Endothelial cell of umbilical vein (primary cell): ENCODE measurements at regions not wholly inside any gene's neighbourhood (a gene's known extent, or its start where the extent isn't known, plus 50 kb on each side); places are given as distances from the start of the nearest gene placed in this dataset.

Experiments
- BruUV-seq: library from RNA; stranded (reverse); fragments of 400-500 nt; replicated peaks from 2 replicates; lab custom pipeline; 2021; lab: Mats Ljungman, UMichigan
- CTCF ChIA-PET: fragments of 300-600, 350-600 bp; sonication (Branson Sonifier 250); formaldehyde crosslinking; loops from one replicate; lab custom pipeline; 2021; ENCODE audit warnings: antibody characterized with exemption, inconsistent platforms; lab: Charles Lee
- POLR2A ChIA-PET: fragments of 300-600, 350-600 bp; sonication (Branson Sonifier 250); formaldehyde crosslinking; loops from one replicate; lab custom pipeline; 2021; ENCODE audit warnings: antibody characterized with exemption, inconsistent platforms; lab: Charles Lee
- DNase-seq: peaks from one replicate; pipeline ENCODE4 v3.0.0-alpha.2; 2011; ENCODE audit warnings: low read depth, low spot score
- FAIRE-seq: peaks from 2 replicates; lab custom pipeline; 2011; peaks lifted over from hg19 to GRCh38; lab: Jason Lieb, UNC
- H2AFZ ChIP-seq: 2 replicates; pipeline ENCODE4 v1.6.0; 2012; ENCODE audit warnings: low read depth, low read length, control low read depth, inconsistent platforms
- H3K27ac ChIP-seq: 2 replicates; pipeline ENCODE4 v1.5.1; 2011; ENCODE audit warnings: low read depth, mild to moderate bottlenecking, control low read depth, low read length, moderate library complexity; ENCODE audit not compliant: insufficient read depth
- H3K27me3 ChIP-seq, 2 experiments: 2 replicates each; pipeline versions ENCODE4 v1.6.0 to v1.6.1; 2011; ENCODE audit warnings: low read length in 2 of 2, mixed read lengths in 1 of 2; ENCODE audit not compliant: control insufficient read depth in 2 of 2, insufficient read depth in 2 of 2
- H3K36me3 ChIP-seq, 2 experiments: 2 replicates in 1 of 2; 3 replicates in 1 of 2; pipeline ENCODE4 v1.5.1; 2011; ENCODE audit warnings: low read length in 2 of 2, mild to moderate bottlenecking in 1 of 2, moderate library complexity in 1 of 2; ENCODE audit not compliant: control insufficient read depth in 2 of 2, insufficient read depth in 2 of 2; ENCODE audit errors: extremely low read depth in 1 of 2
- H3K4me1 ChIP-seq: 3 replicates; pipeline ENCODE4 v1.5.1; 2011; ENCODE audit warnings: mild to moderate bottlenecking, low read length; ENCODE audit not compliant: control insufficient read depth, insufficient read depth; ENCODE audit errors: extremely low read depth
- H3K4me2 ChIP-seq: 2 replicates; pipeline ENCODE4 v1.6.1; 2011; ENCODE audit warnings: low read length, control low read depth, mixed read lengths; ENCODE audit not compliant: insufficient read depth
- H3K4me3 ChIP-seq, 3 experiments: fragments of 200-600 bp in 1 of 3; sonication (generic), shearing (Covaris generic) in 1 of 3; replicated peaks in 1 of 3; 2 replicates each; pipeline ENCODE4 v1.5.1; 2011 to 2016; ENCODE audit warnings: control low read depth in 3 of 3, low read length in 3 of 3, mild to moderate bottlenecking in 2 of 3, inconsistent platforms in 1 of 3, low read depth in 1 of 3, moderate library complexity in 1 of 3; ENCODE audit not compliant: insufficient read depth in 1 of 3
- H3K79me2 ChIP-seq: 2 replicates; pipeline ENCODE4 v1.6.0; 2012; ENCODE audit warnings: low read length, inconsistent platforms; ENCODE audit not compliant: control insufficient read depth, insufficient read depth
- H3K9ac ChIP-seq: replicated peaks from 2 replicates; pipeline ENCODE3; 2011; ENCODE audit warnings: low read length, control low read depth; ENCODE audit not compliant: insufficient read depth; ENCODE audit errors: extremely low read depth
- H3K9me1 ChIP-seq: replicated peaks from 3 replicates; pipeline ENCODE4 v1.6.0; 2011; ENCODE audit warnings: mild to moderate bottlenecking, low read length; ENCODE audit not compliant: control insufficient read depth, insufficient read depth; ENCODE audit errors: extremely low read depth
- H3K9me3 ChIP-seq: replicated peaks from 2 replicates; pipeline ENCODE4 v1.5.1; 2012; ENCODE audit warnings: low read length, inconsistent platforms; ENCODE audit not compliant: control insufficient read depth, insufficient read depth
- H4K20me1 ChIP-seq: replicated peaks from 2 replicates; pipeline ENCODE3; 2011; ENCODE audit warnings: mild to moderate bottlenecking, low read length; ENCODE audit not compliant: control insufficient read depth, insufficient read depth; ENCODE audit errors: extremely low read depth
- EZH2 ChIP-seq: IDR thresholded peaks from 2 replicates; pipeline ENCODE4 v1.6.1; 2012; ENCODE audit warnings: borderline replicate concordance, low read depth, mild to moderate bottlenecking, moderate library complexity, low read length, inconsistent platforms; ENCODE audit not compliant: severe bottlenecking
- FOS ChIP-seq: IDR thresholded peaks from 2 replicates; pipeline ENCODE4 v1.6.1; 2011; ENCODE audit warnings: mild to moderate bottlenecking, low read length, moderate library complexity, borderline replicate concordance; ENCODE audit not compliant: insufficient read depth
- GATA2 ChIP-seq: IDR thresholded peaks from 2 replicates; pipeline ENCODE4 v1.7.0; 2011; ENCODE audit warnings: low read depth, mild to moderate bottlenecking, moderate library complexity, mixed read lengths, low read length; ENCODE audit not compliant: insufficient read length, insufficient read depth
- JUN ChIP-seq: IDR thresholded peaks from 2 replicates; pipeline ENCODE4 v1.6.1; 2011; ENCODE audit warnings: borderline replicate concordance, low read depth; ENCODE audit not compliant: insufficient read length, insufficient read depth
- MAX ChIP-seq: IDR thresholded peaks from 2 replicates; pipeline ENCODE4 v1.6.1; 2011; ENCODE audit not compliant: insufficient read depth, insufficient read length
- MYC ChIP-seq: IDR thresholded peaks from one replicate; pipeline ENCODE4 v1.6.1; 2011; ENCODE audit warnings: mild to moderate bottlenecking, low read depth, low read length
- POLR2A ChIP-seq: IDR thresholded peaks from 2 replicates; pipeline ENCODE4 v1.6.1; 2012; ENCODE audit warnings: low read depth, mild to moderate bottlenecking, control low read depth, low read length
- POLR2AphosphoS5 ChIP-seq: IDR thresholded peaks from 2 replicates; pipeline ENCODE4 v1.6.1; 2012; ENCODE audit warnings: low read depth, mild to moderate bottlenecking, control low read depth, low read length, moderate library complexity; ENCODE audit not compliant: insufficient read depth
- dilution Hi-C: fragments of 300-500 bp; cut with MboI; formaldehyde crosslinking; loops from one replicate; pipeline ENCODE4 v1.15.0; 2019; ENCODE audit warnings: low sequenced_read_pairs; ENCODE audit not compliant: extremely low pct_ligation_motif_present
- intact Hi-C: fragments of 100-400 bp; cut with micrococcal nuclease; formaldehyde crosslinking; loops from one replicate; pipeline ENCODE4 v1.10.0; 2022
- TF ChIP-seq, protein P1 (sequence below), 2 donors: IDR thresholded peaks; 1 replicate in 1 of 2; 2 replicates in 1 of 2; pipeline ENCODE4 v1.5.1; 2011; ENCODE audit warnings: low read length in 2 of 2, mild to moderate bottlenecking in 2 of 2, moderate library complexity in 2 of 2, control low read depth in 1 of 2, inconsistent platforms in 1 of 2, low read depth in 1 of 2; ENCODE audit not compliant: insufficient read depth in 1 of 2; ENCODE audit errors: extremely low read depth in 1 of 2

DNA sequence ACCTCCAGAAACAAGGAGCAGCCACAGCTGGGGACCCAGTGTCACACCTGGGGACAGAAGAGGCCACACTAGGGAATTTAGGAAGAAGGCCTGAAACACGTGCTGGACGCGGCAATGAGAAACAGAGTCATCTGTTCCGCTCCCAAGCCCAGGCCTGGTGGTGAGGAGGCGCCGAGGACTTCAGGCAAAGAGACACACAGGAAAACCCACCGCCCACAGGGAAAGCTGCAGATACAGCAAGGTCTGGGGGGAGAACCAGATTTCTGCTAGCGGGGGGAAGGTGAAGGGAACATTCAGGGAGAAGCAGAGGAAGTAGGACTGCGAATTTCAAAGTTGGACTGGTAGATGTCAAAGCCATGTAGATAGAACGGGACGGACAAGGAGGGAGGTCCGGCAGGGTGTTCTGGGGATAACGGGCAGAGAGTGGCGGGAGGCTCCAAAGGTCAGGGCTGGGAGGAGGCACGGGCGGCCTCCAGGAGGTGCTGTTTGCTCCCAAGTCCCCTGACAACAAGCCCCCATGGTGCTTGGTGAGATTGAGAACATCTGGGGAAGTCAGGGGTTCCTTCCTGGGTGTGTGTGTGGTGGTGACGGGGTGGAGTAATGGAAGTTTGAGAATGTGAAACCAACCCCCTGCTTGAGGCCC lies 351.7 kb upstream of the MYT1L start:
- DNase-seq: no peak
- intact Hi-C loops (no loop called here), dilution Hi-C loops (no loop called here)
- BruUV-seq: no TSS peak
- H4K20me1 ChIP-seq: no peaks in the 10 kb centered on the region
- no peak overlapping the region for H3K4me3 ChIP-seq
- no peaks in the 10 kb centered on the region for H3K4me1 ChIP-seq
- no peak overlapping the region for H2AFZ ChIP-seq
- no peak overlapping the region for H3K4me2 ChIP-seq
- ChIA-PET POLR2A (no interaction called here), CTCF (no interaction called here)
- no peaks in the 10 kb centered on the region for H3K36me3 ChIP-seq
- H3K9me1 ChIP-seq: no peaks in the 10 kb centered on the region
- FAIRE-seq: no peak
- TF ChIP-seq POLR2AphosphoS5 (no peak), MAX (no peak), FOS (no peak), POLR2A (no peak), EZH2 (no peak), MYC (no peak), GATA2 (no peak), JUN (no peak)
- TF ChIP-seq, protein P1, sequence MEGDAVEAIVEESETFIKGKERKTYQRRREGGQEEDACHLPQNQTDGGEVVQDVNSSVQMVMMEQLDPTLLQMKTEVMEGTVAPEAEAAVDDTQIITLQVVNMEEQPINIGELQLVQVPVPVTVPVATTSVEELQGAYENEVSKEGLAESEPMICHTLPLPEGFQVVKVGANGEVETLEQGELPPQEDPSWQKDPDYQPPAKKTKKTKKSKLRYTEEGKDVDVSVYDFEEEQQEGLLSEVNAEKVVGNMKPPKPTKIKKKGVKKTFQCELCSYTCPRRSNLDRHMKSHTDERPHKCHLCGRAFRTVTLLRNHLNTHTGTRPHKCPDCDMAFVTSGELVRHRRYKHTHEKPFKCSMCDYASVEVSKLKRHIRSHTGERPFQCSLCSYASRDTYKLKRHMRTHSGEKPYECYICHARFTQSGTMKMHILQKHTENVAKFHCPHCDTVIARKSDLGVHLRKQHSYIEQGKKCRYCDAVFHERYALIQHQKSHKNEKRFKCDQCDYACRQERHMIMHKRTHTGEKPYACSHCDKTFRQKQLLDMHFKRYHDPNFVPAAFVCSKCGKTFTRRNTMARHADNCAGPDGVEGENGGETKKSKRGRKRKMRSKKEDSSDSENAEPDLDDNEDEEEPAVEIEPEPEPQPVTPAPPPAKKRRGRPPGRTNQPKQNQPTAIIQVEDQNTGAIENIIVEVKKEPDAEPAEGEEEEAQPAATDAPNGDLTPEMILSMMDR (IDR thresholded peaks at IDR 0.05; ENCODE audit: extremely low read depth in 1 of 2, insufficient read depth in 1 of 2, low read depth in 1 of 2, low read length in 2 of 2): no peak
- H3K9me3 ChIP-seq: no peaks in the 10 kb centered on the region
- no peak overlapping the region for H3K9ac ChIP-seq
- H3K27me3 ChIP-seq: no peaks in the 10 kb centered on the region
- H3K79me2 ChIP-seq: no peaks in the 10 kb centered on the region
- H3K27ac ChIP-seq: no peak overlapping the region
